ENCODE measurements at regions not wholly inside any gene's neighbourhood (a gene's known extent, or its start where the extent isn't known, plus 50 kb on each side); places are given as distances from the start of the nearest gene placed in this dataset.

DNA sequence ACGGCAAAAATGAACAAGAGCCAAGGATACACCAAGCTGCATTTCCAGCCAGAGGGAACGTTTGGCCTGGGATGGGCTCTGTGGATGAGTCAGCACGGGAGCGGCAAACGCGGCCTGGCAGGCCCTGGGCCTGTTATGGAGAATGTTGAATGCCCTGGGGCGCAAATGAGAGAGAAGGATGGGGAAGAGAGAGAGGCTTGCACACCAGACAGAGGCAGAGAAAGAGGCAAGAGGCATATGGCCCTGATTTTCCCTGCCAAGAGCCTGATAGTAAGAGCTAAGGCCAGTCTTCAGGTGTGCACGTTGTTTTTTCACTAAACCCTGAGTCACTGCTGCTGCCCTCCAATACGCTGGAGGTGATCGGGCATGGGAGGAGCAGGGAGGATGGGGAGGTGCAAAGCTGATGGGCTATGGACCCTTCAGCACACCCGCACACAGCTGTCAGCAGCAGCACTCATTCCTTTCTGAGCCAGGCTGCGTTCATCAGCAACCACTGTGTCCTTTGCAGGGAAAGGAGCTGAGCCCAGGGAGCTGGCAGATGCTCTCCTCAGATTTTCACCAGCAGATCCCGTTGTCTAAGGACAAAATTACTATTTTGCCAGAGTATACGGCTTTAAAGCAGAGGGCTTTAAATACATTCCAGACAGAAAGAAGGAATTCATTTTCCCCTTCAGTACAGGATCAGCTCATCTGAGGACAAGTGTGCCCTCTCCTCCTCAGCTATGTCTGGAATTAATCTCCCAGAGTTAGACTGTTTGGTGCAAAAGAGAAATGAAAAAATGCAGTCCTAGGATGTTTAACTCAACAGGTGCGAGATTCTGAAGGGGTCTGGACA lies 61.7 kb upstream of the SLC22A23 start:
- Mint-ChIP-seq H3K4me3 (no peak overlapping the region), H3K4me1 (no peaks in the 10 kb centered on the region), H3K36me3 (ENCODE audit: low read depth) (no peaks in the 10 kb centered on the region), H3K27me3 (peaks cover 30% of the 10 kb centered on the region), H3K9me3 (no peaks in the 10 kb centered on the region), H3K27ac (no peak overlapping the region)
- ATAC-seq (replicated peaks) = no peak

DNA sequence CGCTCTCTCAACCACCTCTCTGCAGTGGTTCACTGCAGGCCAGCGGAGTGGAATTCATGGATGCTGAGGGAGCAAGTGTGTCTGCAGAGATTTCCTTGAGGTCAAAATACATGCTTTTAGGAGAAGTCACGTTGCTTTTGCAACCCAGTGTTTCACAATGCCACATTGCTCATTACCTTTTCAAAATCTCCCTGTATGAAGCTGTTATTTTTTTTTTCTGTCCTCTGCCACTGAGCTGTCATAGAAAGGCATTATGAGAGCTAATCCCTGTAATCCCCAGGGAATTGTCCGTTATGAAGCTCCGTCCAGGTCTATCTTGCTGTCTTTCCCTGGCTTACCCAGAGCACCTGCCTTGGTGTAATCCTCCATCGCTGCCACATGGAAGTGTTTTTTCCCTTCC lies 60.5 kb upstream of the SLC22A23 start:
- Mint-ChIP-seq H3K27ac (no peak overlapping the region), H3K36me3 (ENCODE audit: low read depth) (no peaks in the 10 kb centered on the region), H3K27me3 (peaks cover 40% of the 10 kb centered on the region), H3K4me1 (no peaks in the 10 kb centered on the region), H3K4me3 (no peak overlapping the region), H3K9me3 (no peaks in the 10 kb centered on the region)
- no peak for ATAC-seq (replicated peaks)

DNA sequence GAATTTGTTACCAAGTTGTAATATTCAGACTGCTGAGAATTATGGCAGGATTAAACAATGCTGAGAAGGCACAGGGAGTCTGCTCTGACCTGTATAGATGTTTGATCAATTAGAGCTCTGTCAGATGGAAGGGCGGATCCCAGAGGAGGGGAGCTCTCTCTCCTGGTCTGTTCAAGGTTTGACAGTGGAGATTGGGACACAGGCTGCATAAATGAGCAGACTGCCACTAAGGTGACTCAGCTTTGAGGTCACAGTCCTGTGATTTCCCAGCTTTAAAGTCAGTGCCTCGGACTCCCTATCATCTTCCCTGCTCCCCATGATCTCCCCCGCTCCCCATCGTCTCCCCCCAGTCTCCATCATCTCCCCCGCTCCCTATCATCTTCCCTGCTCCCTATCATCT lies 59.2 kb upstream of the SLC22A23 start:
- H3K4me3 Mint-ChIP-seq = no peak overlapping the region
- H3K27ac Mint-ChIP-seq = no peak overlapping the region
- no peaks in the 10 kb centered on the region for H3K9me3 Mint-ChIP-seq
- no peaks in the 10 kb centered on the region for H3K36me3 Mint-ChIP-seq (ENCODE audit: low read depth)
- peaks cover 40% of the 10 kb centered on the region for H3K27me3 Mint-ChIP-seq
- H3K4me1 Mint-ChIP-seq = no peaks in the 10 kb centered on the region
- ATAC-seq (replicated peaks) = no peak

DNA sequence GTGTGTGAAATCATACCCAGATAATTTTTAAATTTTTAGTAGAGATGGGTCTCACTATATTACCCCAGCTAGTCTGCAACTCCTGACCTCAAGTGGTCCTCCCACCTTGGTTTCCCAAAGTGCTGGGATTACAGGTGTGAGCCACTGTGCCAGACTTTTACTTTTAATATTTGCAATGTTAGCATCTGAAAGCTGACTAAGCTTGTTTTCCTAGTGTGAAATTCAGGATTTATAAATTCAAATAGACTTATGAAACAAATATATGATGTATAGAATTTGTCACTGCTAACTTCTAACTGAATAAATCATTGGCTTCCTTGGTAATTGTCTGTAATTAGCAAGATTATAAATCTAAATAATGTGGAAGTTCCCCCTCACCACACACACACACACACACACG lies 58.8 kb upstream of the SLC22A23 start:
- Mint-ChIP-seq H3K27me3 (peaks cover 40% of the 10 kb centered on the region), H3K4me3 (no peak overlapping the region), H3K36me3 (ENCODE audit: low read depth) (no peaks in the 10 kb centered on the region), H3K4me1 (no peaks in the 10 kb centered on the region), H3K27ac (no peak overlapping the region), H3K9me3 (no peaks in the 10 kb centered on the region)
- no peak for ATAC-seq (replicated peaks)

DNA sequence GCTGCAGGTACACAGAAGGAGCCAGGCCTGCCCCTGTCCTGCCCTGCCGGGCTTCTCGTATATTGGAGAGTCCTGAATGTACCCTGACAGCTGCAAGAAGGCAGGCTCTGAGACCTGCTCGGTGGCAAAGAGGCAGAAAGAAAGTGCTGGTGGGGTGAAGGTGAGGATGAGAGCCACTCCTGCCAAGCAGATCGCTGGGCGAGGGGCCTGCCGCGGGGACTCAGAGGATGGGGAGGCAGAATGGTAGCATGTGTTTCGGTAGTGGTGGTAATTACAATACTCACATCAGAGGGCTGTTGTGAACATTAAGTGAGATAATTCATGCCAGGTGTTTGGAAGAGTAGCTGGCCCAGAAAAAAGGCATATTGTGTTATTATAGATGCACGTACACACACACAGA lies 56.6 kb upstream of the SLC22A23 start:
- ATAC-seq (replicated peaks) = no peak
- no peak overlapping the region for H3K27ac Mint-ChIP-seq
- no peak overlapping the region for H3K4me3 Mint-ChIP-seq
- no peaks in the 10 kb centered on the region for H3K4me1 Mint-ChIP-seq
- no peaks in the 10 kb centered on the region for H3K9me3 Mint-ChIP-seq
- peaks cover 33% of the 10 kb centered on the region for H3K27me3 Mint-ChIP-seq
- H3K36me3 Mint-ChIP-seq (ENCODE audit: low read depth) = no peaks in the 10 kb centered on the region

DNA sequence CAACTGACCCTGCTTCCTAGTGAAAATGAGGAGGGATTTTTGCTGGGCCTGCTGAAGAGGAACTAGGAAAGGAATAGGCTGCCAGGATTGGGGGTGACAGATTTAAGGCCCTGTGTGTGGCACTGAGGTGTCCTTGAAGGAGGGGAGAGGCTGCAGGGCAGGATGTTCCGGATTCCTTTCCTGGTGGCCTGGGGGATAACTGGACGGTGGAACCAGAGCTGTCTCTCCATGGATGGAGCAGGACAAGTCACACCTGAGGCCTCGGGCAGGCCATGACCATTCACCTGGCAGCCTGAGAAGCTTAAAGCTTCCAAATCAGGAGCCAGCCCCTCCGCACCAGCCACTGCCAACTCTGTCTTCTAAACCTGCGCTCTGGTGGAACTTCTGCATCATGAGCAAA lies 56.0 kb upstream of the SLC22A23 start:
- no peaks in the 10 kb centered on the region for H3K4me1 Mint-ChIP-seq
- H3K27ac Mint-ChIP-seq = no peak overlapping the region
- no peak overlapping the region for H3K4me3 Mint-ChIP-seq
- no peak for ATAC-seq (replicated peaks)
- H3K36me3 Mint-ChIP-seq (ENCODE audit: low read depth) = no peaks in the 10 kb centered on the region
- H3K9me3 Mint-ChIP-seq = no peaks in the 10 kb centered on the region
- H3K27me3 Mint-ChIP-seq = peaks cover 29% of the 10 kb centered on the region

DNA sequence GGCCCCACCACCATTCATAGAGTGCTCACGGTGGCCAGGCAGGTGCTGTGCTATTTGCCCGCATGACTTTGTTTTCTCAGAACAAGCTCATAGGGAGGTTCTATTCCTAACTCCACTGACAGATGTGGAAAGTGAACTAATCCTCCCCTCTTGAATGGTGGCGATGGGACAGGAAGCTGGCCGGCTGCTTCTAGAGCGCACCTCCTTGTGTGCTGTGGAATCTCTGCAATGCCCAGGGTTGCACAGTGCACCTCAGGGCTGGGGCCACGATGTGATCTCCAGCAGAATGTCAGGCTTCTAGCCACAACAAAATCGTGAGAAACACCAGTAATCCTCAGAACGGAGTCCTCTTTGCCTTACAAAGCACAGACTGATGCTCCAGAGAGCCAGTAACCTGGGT lies 53.8 kb upstream of the SLC22A23 start:
- Mint-ChIP-seq H3K9me3 (no peaks in the 10 kb centered on the region), H3K27ac (no peak overlapping the region), H3K27me3 (peaks cover 37% of the 10 kb centered on the region), H3K4me3 (no peak overlapping the region), H3K36me3 (ENCODE audit: low read depth) (no peaks in the 10 kb centered on the region), H3K4me1 (no peaks in the 10 kb centered on the region)
- no peak for ATAC-seq (replicated peaks)

DNA sequence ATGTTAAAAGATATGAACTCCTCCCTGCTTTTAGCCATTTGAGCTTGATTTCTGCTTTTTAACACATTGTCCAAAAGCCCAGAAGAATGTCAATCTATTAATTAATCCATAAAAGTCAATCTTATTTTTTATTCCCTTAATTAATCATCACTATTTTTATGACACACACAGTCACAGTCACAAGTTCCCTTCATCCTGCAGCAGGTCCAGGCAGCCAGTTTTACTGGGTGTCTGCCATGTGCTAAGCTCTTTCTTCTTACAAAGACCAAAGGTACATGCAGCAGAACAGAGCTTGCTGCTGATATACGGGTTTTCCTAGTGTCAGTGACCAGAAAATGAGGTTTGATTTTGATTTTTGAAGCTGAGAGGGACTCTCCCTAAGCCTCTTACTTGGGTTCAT lies 53.3 kb upstream of the SLC22A23 start:
- Mint-ChIP-seq H3K4me1 (no peaks in the 10 kb centered on the region), H3K9me3 (no peaks in the 10 kb centered on the region), H3K27ac (no peak overlapping the region), H3K36me3 (ENCODE audit: low read depth) (no peaks in the 10 kb centered on the region), H3K27me3 (peaks cover 38% of the 10 kb centered on the region), H3K4me3 (no peak overlapping the region)
- no peak for ATAC-seq (replicated peaks)

DNA sequence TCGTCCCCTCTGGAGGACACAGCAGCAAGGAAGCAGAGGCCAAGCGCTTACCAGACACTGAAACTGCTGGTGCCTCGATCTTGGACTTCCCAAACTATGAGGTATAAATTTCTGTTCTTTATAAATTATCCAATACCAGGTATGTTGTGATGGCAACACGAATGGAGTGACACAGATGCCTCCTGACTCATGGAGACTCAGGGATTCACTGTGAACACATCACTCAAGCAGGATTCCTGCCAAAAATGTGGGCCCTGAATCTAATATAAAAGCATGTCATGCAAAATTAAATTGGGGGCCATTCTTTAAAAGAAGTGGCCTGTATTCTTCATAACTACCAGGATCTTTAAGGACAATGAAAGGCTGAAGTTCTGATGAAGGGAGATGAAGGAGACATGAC lies 52.5 kb upstream of the SLC22A23 start:
- Mint-ChIP-seq H3K27me3 (peaks cover 38% of the 10 kb centered on the region), H3K4me1 (no peaks in the 10 kb centered on the region), H3K4me3 (no peak overlapping the region), H3K27ac (no peak overlapping the region), H3K36me3 (ENCODE audit: low read depth) (no peaks in the 10 kb centered on the region), H3K9me3 (no peaks in the 10 kb centered on the region)
- no peak for ATAC-seq (replicated peaks)

DNA sequence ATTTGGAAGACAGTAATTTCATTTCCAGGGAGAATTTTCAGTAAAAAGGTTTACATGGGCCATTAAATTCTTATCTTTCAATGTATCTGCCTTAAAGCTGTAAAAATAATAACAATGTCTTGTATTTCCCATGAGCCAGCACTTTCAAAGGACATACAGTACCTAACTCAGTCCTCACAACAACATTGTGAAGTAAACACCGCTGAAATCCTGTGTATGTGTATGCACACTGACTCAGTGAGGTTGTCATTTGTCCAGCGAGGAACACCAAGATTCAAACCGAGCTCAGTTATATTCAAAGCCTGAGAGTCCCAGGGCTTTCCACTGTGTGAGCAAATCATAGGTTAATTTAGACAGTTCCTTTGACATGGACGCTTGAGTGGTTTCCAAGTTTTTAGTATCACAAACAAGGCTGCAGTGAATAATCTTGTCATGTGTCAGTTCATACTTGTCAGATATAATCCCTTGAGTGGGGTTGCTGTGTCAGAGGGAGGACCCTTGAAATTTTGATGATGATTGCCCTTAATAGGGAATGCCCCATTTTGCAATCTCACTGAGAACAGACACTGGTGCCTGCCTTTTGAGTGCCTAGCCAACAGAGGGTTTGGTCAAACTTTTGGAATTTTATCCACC lies 50.0 kb upstream of the SLC22A23 start:
- Mint-ChIP-seq H3K4me3 (no peak overlapping the region), H3K4me1 (no peaks in the 10 kb centered on the region)

More for the DNA sequence above, 50.0 kb upstream of the SLC22A23 start:
- peaks cover 24% of the 10 kb centered on the region for H3K27me3 Mint-ChIP-seq
- ATAC-seq (replicated peaks) = no peak
- H3K9me3 Mint-ChIP-seq = no peaks in the 10 kb centered on the region
- no peaks in the 10 kb centered on the region for H3K36me3 Mint-ChIP-seq (ENCODE audit: low read depth)
- no peak overlapping the region for H3K27ac Mint-ChIP-seq

Data from activated T-helper 17 cell treated with anti-CD3 and anti-CD28 coated beads, Interleukin-2, amount 50 U/mL, for 72 hours (primary cell).